T follicular helper cell (primary cell): ENCODE measurements at regions not wholly inside any gene's neighbourhood (a gene's known extent, or its start where the extent isn't known, plus 50 kb on each side); places are given as distances from the start of the nearest gene placed in this dataset.
"Not testable (repeated sequence)": the region's sequence is repeated elsewhere in the genome, so short reads cannot be mapped to it uniquely, and the experiment has no call there.

ENCODE experiments used
- DNase-seq: peaks from one replicate; pipeline ENCODE4 v3.0.0-alpha.2; 2020; ENCODE audit warnings: low read depth

DNA sequence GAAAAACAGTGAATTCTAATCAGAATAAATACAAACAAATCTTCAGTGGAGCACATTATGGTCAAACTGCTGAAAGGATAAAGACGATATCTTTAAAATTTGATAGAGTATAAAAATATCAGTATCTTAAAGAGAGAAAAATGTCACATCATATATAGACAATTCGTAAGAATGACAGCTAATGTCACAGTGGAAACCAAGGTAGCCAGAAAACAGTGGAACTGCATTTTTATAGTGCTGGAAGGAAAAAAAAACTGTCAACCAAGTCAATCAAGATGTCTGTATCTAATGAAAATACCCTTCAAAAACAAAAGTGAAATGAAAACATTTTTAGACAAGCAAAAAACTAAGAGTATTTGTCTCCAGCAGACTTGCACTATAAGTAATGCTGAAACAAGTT, 73.4 kb upstream of the HMGXB4 start:
- no peak for DNase-seq

DNA sequence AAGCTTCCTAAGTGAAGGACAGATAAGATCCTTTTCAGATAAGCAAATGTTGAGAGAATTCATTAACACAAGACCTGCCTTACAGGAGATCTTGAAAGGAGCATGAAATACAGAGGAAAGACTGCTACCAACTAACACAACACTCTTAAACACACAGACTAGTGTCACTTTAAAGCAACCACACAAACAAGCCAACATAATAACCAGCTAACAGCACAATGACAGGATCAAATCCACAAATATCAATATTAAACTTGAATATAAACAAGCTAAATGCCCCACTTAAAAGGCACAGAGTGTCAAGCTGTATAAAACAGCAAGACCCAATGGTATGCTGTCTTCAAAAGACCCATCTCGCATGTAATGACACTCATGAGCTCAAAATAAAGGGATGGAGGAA, 70.8 kb upstream of the HMGXB4 start:
- no peak for DNase-seq

DNA sequence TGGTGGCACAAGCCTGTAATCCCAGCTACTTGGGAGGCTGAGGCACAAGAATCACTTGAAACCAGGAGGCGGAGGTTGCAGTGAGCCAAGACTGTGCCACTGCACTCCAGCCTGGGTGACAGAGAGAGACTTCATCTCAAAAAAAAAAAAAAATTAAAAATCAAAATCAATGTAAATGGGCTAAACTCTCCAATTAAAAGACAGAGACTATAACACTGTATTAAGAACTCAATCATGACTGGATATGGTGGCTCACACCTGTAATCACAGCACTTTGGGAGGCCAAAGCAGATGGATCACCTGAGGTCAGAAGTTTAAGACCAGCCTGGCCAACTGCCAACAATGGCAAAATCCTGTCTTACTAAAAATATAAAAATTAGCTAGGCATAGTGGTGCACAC, 68.4 kb upstream of the HMGXB4 start:
- DNase-seq, result not testable (repeated sequence)

DNA sequence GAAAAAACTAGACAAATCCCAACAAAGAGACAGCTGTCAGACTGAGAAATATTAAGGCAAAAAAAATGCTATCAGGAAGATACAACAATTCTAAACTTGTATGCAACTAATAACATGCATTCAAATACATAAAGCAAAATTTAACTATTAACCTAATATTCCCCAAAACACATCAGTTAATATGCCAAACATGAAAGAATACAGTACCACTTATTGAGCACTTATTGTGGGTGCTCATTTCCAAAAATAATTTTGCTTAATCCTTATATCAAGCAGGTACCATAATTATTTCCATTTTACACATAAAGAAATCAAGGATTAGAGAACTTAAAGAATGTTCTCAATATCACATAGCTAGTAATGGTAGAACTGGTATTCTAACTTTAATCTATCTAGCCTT, 67.7 kb upstream of the HMGXB4 start:
- no peak for DNase-seq

DNA sequence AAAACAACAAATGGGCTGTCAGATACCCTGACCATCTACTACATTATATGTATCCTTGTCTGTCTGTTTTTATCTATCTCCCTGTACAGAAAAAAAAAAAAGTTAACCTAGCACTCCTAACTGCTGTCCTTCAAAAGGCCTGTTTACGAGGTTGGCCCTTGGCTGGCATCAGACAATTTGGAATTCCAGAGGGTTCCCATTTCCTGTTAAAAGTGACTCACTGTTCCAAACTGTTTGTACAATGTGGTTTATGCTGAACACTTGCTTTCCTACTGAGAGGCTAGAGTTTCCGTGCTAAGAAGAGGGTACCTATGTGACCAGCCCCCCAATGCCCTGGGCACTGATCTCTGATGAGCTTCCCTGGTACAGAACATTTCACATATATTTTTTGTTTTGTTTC, 65.9 kb upstream of the HMGXB4 start:
- no peak for DNase-seq

DNA sequence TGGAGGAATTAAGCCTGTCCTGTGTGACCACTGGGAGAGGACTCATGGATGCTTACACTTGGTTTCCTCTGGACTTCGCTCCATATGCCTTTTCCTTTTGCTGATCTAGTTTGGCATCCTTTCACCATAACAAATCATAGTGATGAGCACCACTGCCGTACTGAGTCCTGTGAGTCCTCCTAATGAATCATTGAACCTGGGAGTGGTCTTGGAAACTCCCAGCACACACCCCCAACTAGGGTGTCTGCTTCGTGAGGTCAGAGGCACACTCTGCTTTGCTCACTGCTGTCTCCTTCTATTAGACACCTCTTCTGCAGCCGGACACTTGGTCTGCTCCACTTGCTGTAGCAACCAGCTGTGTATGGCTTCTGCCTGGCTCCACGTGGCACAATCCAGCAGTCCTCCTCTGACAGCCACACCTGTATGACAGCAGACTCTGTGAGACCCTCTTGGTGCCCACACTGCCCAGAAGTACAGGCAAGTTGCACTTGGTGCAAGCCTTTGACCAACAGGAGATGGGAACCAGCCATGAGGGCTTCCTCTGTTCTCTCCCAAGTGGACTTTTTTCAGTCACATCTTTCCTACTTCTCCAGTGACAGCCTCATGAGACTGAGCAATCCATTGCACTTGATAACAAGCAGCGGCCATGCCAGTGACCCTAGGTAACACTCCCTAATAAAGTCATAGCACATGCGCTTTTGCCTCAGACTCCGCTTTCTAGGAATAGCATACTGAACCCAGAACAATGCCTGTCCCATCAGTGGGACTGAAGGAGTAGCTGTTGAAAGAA, 65.0 kb upstream of the HMGXB4 start:
- no peak for DNase-seq

DNA sequence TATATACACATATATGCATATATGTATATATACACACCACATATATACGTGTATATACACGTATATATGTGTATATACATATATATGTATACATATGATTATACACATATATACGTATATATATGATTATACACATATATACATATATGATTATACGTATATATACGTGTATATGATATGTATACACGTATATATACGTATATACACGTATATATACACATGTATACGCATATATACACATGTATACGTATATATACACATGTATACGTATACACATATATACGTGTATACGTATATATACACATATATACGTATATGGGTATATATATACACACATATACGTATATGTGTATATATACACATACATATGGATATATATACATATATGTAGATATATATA, 62.1 kb upstream of the HMGXB4 start:
- no peak for DNase-seq

DNA sequence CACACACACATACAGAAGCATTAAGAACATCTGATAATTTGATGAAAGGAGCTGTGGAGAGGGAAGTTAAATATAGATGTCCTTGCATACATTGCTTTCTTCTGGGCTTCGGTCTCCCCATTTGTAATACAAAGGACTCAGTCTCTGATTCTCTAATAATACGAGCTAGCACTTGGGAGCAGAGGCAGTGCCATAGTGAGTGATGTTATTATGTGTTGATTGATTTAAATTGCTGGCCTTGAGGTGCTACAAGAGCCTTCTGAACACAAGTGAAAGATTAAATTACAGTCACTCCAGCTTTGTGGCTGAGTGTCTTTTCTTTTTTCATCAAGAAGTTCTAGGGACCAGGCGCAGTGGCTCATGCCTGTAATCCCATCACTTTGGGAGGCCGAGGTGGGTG, 61.5 kb upstream of the HMGXB4 start:
- no peak for DNase-seq

DNA sequence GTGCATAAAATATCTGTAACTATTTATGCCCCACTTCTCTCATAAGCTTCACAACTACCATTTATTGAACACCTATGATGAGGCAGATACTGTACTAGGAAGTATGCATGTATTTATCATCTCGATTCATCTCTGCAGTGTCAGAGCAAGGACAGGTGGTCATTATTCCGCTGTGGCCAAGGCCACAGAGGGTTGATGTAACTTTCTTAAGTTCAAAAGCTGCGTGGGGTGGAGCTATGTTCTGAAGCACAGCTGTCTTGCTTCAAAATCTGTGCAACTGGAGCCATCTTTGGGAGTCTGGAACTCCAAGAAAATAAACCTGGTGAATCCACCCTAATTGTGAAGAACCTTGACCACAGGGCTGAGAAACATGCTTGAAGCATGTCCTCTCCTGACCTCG, 60.2 kb upstream of the HMGXB4 start:
- no peak for DNase-seq

DNA sequence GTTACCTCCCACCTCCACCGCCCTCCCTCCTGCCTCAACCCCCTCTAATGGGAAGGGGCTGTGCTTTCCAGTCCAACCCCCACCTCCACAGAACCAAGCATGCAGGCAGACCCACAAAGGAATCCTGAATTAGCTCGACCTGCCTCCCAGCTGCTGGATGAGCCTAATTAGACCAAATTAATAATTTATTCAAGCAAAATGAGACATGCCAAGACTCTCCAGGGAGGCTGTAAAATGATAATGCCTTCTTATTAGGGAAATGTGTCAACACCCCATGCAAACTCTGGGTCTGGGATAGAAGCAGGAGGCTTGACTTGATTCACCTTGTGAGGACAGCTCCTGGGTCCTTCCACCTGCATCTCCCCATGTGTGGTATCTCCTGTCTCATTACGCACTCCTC, 59.4 kb upstream of the HMGXB4 start:
- no peak for DNase-seq

DNA sequence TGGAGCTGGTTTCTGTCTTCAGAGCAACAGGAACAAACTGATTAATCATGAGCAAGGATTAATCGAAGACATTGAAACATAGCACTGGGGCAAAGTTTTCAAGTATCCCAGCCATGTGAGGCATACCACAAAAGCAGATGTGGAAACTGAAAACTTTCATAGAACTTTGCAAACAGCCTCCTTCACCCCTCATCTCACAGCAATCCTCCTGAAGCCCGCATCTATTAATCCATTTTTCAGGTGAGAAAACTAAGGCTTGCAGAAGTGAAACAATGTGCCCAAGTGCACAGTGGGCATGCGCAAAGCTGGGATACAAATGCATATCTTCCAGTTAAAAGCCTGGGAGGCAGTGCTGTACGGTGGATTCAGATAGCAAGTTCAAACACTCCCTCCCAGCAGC, 58.6 kb upstream of the HMGXB4 start:
- DNase-seq, result no peak

DNA sequence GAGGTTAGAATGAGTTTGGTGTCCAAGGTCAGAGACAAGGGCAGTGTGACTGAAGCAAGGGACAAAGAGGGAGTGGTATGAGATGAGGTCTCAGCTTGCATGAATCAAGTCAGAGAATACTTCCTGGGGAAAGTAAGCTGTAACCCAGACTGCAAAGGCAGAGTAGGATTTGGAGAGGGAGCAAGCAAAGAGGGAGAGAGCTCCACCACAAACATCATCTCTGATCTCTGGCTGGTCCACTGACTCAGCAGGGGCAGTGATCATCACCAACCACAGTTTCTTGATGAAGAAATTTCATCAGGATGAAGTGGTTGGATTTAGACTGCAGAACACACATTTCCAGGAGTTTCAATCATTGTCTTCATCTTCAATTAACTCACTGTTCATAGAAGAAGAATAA, 54.9 kb upstream of the HMGXB4 start:
- DNase-seq, result no peak

DNA sequence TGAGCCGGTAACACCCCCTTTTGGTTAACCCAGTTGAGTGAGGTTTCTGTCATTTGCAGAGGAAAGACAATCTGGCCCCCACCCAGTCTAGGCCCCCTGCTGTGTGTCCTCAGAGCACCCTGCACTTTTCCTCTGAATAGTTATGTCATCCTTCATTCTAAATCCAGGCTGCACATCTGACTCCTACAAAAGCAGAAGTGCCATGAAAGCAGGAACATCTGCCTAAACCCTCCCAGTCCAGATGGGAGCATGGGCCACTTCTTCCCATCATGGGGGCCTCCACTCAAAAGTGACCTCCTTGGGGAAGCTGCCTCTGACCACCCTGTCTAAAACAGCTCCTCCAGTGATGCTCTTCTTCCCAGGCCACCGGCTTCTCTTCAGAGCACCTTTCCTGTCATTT, 53.7 kb upstream of the HMGXB4 start:
- DNase-seq, result no peak

DNA sequence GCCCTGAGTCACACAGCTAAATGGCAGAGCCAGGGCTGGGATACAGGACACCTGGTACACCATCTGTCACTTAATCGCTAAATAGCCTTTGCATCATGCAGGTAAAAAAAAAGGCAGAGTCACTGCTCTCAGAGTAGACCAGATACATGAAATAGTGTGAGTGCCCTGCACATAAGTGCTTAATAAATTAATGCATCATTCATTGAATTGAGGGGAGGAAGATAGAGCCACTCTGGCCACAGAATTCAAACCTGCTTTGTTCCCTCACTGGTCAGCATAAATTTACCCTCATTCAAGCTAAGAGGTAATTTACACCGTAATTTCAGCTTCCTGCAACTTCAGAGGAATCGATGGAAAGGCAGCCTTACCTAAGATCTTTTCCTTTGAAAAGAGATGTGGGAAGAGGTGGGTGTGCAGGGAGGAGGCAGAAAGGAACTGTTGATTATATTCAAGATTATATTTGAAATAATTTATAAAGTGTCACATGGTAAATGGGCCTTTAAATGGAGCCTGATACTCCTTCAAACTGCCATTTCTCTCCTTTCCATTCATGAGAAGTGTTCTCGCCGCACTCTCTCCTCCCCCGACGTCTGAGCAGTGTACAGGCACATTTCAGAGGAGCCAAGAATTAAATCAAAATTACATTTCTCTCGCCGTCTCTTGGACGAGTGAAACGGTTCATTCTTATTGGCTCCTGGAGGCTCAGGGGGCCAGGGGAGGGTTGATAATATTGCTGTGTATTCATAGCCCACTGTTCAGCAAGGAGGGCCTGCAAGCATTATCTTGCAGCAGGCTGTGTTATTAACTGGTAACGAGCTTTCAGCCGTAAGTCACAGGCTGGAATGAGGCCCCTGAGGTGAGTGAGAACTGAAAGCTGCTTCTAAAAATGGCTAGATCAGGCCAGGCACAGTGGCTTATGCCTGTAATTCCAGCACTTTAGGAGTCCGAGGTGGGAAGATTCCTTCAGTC, 52.2 kb upstream of the HMGXB4 start:
- no peak for DNase-seq

DNA sequence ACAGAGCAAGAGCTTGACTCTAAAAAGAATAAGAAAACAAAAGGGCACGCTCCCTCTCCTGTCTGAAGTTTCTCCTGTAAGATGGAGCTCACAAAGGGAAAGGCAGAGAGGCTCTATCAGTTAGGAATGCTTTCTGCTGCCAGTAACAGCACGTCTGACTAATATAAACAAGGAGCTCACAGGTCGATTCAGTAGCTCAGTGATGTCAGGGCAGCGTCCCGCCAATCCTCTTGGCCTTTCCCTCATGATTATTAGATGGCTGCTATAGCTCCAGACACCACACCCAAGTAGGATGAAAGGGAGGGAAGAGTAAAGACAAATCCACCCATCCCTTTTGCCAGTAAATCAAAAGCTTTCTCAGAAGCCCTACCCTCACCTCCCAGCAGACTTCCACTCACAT, 51.3 kb upstream of the HMGXB4 start:
- DNase-seq, result no peak

DNA sequence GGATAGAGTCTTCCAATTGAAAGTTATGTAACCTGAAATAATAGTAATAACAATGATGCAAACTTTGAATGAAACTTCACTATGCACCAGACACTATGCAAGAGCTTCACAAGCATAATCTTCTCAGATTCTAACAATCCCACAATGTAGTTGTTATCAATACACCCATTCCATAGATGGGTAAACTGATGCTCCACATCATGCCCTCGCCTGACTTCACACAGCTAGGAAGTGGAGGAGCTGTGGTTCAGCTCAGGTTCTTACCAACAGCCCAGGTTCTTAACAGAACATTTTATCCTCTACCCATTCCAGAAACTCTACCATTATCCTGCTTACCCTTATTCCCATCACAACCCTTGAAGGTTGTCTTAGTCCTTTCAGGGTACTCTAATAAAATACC, 50.4 kb upstream of the HMGXB4 start:
- no peak for DNase-seq
